ENCODE measurements at regions not wholly inside any gene's neighbourhood (a gene's known extent, or its start where the extent isn't known, plus 50 kb on each side); places are given as distances from the start of the nearest gene placed in this dataset.

- no peak for TF ChIP-seq ZNF407 (CRISPR knock-in tag; IDR thresholded peaks at IDR 0.05; ENCODE audit: not compliant biosample characterization)
- TF ChIP-seq FIP1L1 (IDR thresholded peaks at IDR 0.05; ENCODE audit: borderline replicate concordance, insufficient read depth, low read depth, low read length), result no peak
- TF ChIP-seq CSRNP1 (CRISPR knock-in tag; IDR thresholded peaks at IDR 0.05), result no peak
- TF ChIP-seq ZNF639 (CRISPR knock-in tag; conservative IDR thresholded peaks at IDR 0.05), result no peak
- TF ChIP-seq ZNF720 (CRISPR knock-in tag; IDR thresholded peaks at IDR 0.05), result no peak
- no peak for TF ChIP-seq IRF2 (CRISPR knock-in tag; IDR thresholded peaks at IDR 0.05)
- TF ChIP-seq ZNF296 (CRISPR knock-in tag; conservative IDR thresholded peaks at IDR 0.05), result no peak
Measured at GRCh38 chr2:104788742-104789455, 65.0 kb upstream of the POU3F3 start (continued).

Data from HepG2 (cell line).